Caco-2 (cell line): ENCODE measurements at regions not wholly inside any gene's neighbourhood (a gene's known extent, or its start where the extent isn't known, plus 50 kb on each side); places are given as distances from the start of the nearest gene placed in this dataset.
"Not testable (repeated sequence)": the region's sequence is repeated elsewhere in the genome, so short reads cannot be mapped to it uniquely, and the experiment has no call there.

Experiments
- BruUV-seq: library from RNA; stranded (reverse); fragments of 400-500 nt; replicated peaks from 2 replicates; lab custom pipeline; 2021; lab: Mats Ljungman, UMichigan
- CTCF ChIA-PET: fragments of 300-600 bp; sonication (Branson Sonifier 250); formaldehyde crosslinking; loops from one replicate; lab custom pipeline; 2022; ENCODE audit warnings: antibody characterized with exemption; lab: Charles Lee
- POLR2A ChIA-PET: fragments of 300-600 bp; sonication (Branson Sonifier 250); formaldehyde crosslinking; loops from one replicate; lab custom pipeline; 2022; ENCODE audit warnings: antibody characterized with exemption; lab: Charles Lee
- DNase-seq, 2 experiments: peaks; one replicate each; pipeline versions ENCODE4 v3.0.0 to v3.0.0-alpha.2; 2020 to 2022
- H3K27me3 ChIP-seq: replicated peaks from 2 replicates; pipeline ENCODE4 v1.6.0; 2011; ENCODE audit warnings: low read length; ENCODE audit not compliant: control insufficient read depth, insufficient read depth
- H3K36me3 ChIP-seq: 2 replicates; pipeline ENCODE4 v1.5.1; 2011; ENCODE audit warnings: low read length; ENCODE audit not compliant: control insufficient read depth, insufficient read depth
- H3K4me1 ChIP-seq: fragments of 250-450 bp; sonication (Bioruptor Pico); 2 replicates; pipeline ENCODE4 v1.5.1; 2020; ENCODE audit warnings: mild to moderate bottlenecking
- H3K4me3 ChIP-seq: 2 replicates; pipeline ENCODE4 v1.5.1; 2011; ENCODE audit warnings: low read depth, mild to moderate bottlenecking, control low read depth, low read length
- H3K9me3 ChIP-seq: fragments of 250-450 bp; sonication (Bioruptor Pico); 2 replicates; pipeline ENCODE4 v1.5.1; 2020; ENCODE audit warnings: mild to moderate bottlenecking, moderate library complexity
- H3K27ac Mint-ChIP-seq: one replicate; pipeline ENCODE4 v1.8.0; 2022; ENCODE audit warnings: mixed read lengths; ENCODE audit not compliant: unreplicated experiment
- H3K27me3 Mint-ChIP-seq: one replicate; pipeline ENCODE4 v1.8.0; 2022; ENCODE audit warnings: mixed read lengths; ENCODE audit not compliant: insufficient read depth, unreplicated experiment
- H3K36me3 Mint-ChIP-seq: one replicate; pipeline ENCODE4 v1.8.0; 2022; ENCODE audit warnings: mild to moderate bottlenecking, mixed read lengths; ENCODE audit not compliant: insufficient read depth, unreplicated experiment
- H3K4me1 Mint-ChIP-seq: one replicate; pipeline ENCODE4 v1.8.0; 2022; ENCODE audit warnings: low read depth, mixed read lengths; ENCODE audit not compliant: unreplicated experiment
- H3K4me3 Mint-ChIP-seq: one replicate; pipeline ENCODE4 v1.8.0; 2022; ENCODE audit warnings: mild to moderate bottlenecking, moderate library complexity, mixed read lengths; ENCODE audit not compliant: unreplicated experiment
- H3K9me3 Mint-ChIP-seq: one replicate; pipeline ENCODE4 v1.8.0; 2022; ENCODE audit warnings: mixed read lengths; ENCODE audit not compliant: unreplicated experiment
- CTCF ChIP-seq, 2 experiments: fragments of 200-600 bp in 1 of 2; IDR thresholded peaks; 1 replicate in 1 of 2; 2 replicates in 1 of 2; pipeline versions ENCODE4 v1.5.1 to v1.8.0; 2011 to 2022; ENCODE audit warnings: antibody characterized with exemption in 1 of 2, control low read depth in 1 of 2, inconsistent platforms in 1 of 2, low read depth in 1 of 2, low read length in 1 of 2, mild to moderate bottlenecking in 1 of 2, moderate library complexity in 1 of 2; ENCODE audit not compliant: insufficient read depth in 1 of 2, severe bottlenecking in 1 of 2, unreplicated experiment in 1 of 2
- intact Hi-C: fragments of 100-400 bp; cut with micrococcal nuclease; formaldehyde crosslinking; loops from one replicate; pipeline ENCODE4 v1.10.0; 2022; ENCODE audit not compliant: unreplicated experiment

DNA sequence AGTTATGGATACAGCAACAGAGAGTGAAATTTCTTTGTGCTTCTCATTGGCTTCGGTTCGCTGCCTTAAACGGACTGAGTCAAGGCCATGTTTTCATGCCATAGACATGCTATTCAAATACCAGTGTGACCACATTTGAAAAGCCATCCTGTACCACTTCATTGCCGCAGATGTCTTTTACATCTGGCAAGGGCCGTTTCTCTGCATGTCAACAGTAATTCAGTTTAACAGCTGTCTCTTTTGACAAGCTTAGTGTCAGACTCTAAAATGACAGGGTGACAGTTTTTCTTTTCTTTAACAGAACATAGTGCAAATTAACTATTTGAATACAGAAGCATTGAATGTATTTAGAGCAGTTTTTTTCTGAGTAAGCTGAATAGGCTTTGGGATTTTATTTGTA, 362.2 kb upstream of the POU3F4 start:
- Mint-ChIP-seq H3K9me3 (no peaks in the 10 kb centered on the region), H3K36me3 (no peaks in the 10 kb centered on the region), H3K4me1 (peaks cover 7% of the 10 kb centered on the region), H3K4me3 (no peak overlapping the region), H3K27me3 (no peaks in the 10 kb centered on the region), H3K27ac (no peak overlapping the region)
- H3K4me1 ChIP-seq, result no peaks in the 10 kb centered on the region
- CTCF ChIA-PET, result no interaction called here
- H3K9me3 ChIP-seq, result no peaks in the 10 kb centered on the region
- no peak for DNase-seq
- POLR2A ChIA-PET, result no interaction called here
- no TSS peak for BruUV-seq
- H3K36me3 ChIP-seq, result no peaks in the 10 kb centered on the region
- TF ChIP-seq CTCF (IDR thresholded peaks at IDR 0.05; ENCODE audit: insufficient read depth in 1 of 2, low read depth in 1 of 2, low read length in 1 of 2, severe bottlenecking in 1 of 2, unreplicated experiment in 1 of 2), result no peak
- H3K4me3 ChIP-seq, result no peak overlapping the region
- intact Hi-C loops, result loop anchor here (2.0 kb wide), 1 partner anchor 13 kb away; no protein-coding TSS in a partner anchor
- H3K27me3 ChIP-seq, result no peaks in the 10 kb centered on the region

DNA sequence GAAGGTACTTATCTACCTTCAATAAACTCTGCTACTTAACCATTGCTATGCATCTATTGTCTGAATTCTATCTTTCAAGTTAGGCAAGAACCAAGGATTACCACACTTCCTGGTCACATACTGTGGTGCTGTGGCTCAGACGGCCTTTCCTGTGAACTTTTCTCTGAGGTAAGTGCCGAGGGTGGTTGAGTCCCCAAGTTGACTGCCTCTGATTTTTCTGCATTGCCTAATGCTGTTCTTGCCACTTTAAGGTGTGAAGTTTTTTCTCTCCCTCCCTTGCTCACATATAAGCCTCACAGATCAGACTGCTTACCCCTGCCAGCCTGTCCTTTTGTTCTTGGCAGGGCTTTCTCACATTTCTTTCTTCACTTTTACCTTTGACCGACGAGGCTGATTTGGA, 348.0 kb upstream of the POU3F4 start:
- H3K36me3 ChIP-seq, result no peaks in the 10 kb centered on the region
- peaks cover 10% of the 10 kb centered on the region for H3K4me1 ChIP-seq
- no peak overlapping the region for H3K4me3 ChIP-seq
- Mint-ChIP-seq H3K27me3 (no peaks in the 10 kb centered on the region), H3K27ac (peak overlapping the region; percentile 66), H3K4me1 (peaks cover 14% of the 10 kb centered on the region), H3K36me3 (no peaks in the 10 kb centered on the region), H3K4me3 (peak overlapping the region; percentile 17), H3K9me3 (no peaks in the 10 kb centered on the region)
- no peak for TF ChIP-seq CTCF (IDR thresholded peaks at IDR 0.05; ENCODE audit: insufficient read depth in 1 of 2, low read depth in 1 of 2, low read length in 1 of 2, severe bottlenecking in 1 of 2, unreplicated experiment in 1 of 2)
- peak; percentile 17 to 30 for DNase-seq
- ChIA-PET CTCF (no interaction called here), POLR2A (no interaction called here)
- intact Hi-C loops, result no loop called here
- H3K9me3 ChIP-seq, result no peaks in the 10 kb centered on the region
- BruUV-seq, result no TSS peak
- no peaks in the 10 kb centered on the region for H3K27me3 ChIP-seq

DNA sequence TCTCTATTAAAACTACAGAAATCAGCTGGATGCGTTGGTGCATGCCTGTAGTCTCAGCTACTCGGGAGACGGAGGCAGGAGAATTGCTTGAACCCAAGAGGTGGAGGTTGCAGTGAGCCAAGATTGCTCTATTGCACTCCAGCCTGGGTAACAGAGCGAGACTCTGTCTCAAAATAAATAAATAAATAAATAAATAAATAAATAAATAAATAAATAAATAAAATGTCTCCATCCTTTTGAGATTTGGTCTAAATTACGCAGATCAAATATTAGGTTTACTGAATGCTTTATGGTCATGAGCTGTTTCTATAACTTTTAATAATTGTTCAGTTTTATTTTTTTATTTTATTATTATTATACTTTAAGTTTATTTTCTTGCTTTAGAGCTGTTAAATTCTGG, 344.0 kb upstream of the POU3F4 start:
- peaks cover 14% of the 10 kb centered on the region for H3K4me1 Mint-ChIP-seq
- H3K27me3 ChIP-seq, intact Hi-C loops, H3K4me3 Mint-ChIP-seq, H3K4me3 ChIP-seq, H3K9me3 Mint-ChIP-seq, POLR2A ChIA-PET, H3K27ac Mint-ChIP-seq, H3K36me3 Mint-ChIP-seq, H3K27me3 Mint-ChIP-seq, BruUV-seq, DNase-seq, H3K36me3 ChIP-seq, H3K9me3 ChIP-seq, CTCF ChIA-PET, H3K4me1 ChIP-seq: not testable (repeated sequence)

DNA sequence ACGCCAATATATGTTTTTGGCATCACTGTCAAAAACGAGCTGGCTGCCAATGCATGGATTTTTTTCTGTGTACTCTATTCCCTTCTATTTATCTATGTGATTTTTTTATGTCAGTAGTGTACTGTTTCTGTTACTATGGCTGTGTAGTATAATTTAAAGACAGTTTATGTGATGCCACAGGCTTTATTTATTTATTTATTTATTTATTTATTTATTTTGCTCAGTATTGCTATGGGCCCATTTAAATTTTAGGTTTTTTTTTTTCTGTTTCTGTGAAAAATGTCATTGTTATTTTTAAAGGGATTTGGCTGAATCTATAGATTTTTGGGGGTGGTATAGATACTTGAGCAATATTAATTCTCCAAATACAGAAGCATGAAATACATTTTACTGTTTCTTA, 338.4 kb upstream of the POU3F4 start:
- DNase-seq, result no peak
- intact Hi-C loops, result no loop called here
- Histone ChIP-seq H3K4me1 (no peaks in the 10 kb centered on the region), H3K27me3 (no peaks in the 10 kb centered on the region), H3K36me3 (no peaks in the 10 kb centered on the region), H3K4me3 (no peak overlapping the region), H3K9me3 (no peaks in the 10 kb centered on the region)
- H3K27me3 Mint-ChIP-seq, result no peaks in the 10 kb centered on the region
- H3K4me1 Mint-ChIP-seq, result no peaks in the 10 kb centered on the region
- H3K9me3 Mint-ChIP-seq, result no peaks in the 10 kb centered on the region
- BruUV-seq, result no TSS peak
- no peaks in the 10 kb centered on the region for H3K36me3 Mint-ChIP-seq
- POLR2A ChIA-PET, result no interaction called here
- no peak overlapping the region for H3K4me3 Mint-ChIP-seq
- CTCF ChIA-PET, result no interaction called here
- TF ChIP-seq CTCF (IDR thresholded peaks at IDR 0.05; ENCODE audit: insufficient read depth in 1 of 2, low read depth in 1 of 2, low read length in 1 of 2, severe bottlenecking in 1 of 2, unreplicated experiment in 1 of 2), result no peak
- no peak overlapping the region for H3K27ac Mint-ChIP-seq
